ENCODE measurements at regions not wholly inside any gene's neighbourhood (a gene's known extent, or its start where the extent isn't known, plus 50 kb on each side); places are given as distances from the start of the nearest gene placed in this dataset.

DNA sequence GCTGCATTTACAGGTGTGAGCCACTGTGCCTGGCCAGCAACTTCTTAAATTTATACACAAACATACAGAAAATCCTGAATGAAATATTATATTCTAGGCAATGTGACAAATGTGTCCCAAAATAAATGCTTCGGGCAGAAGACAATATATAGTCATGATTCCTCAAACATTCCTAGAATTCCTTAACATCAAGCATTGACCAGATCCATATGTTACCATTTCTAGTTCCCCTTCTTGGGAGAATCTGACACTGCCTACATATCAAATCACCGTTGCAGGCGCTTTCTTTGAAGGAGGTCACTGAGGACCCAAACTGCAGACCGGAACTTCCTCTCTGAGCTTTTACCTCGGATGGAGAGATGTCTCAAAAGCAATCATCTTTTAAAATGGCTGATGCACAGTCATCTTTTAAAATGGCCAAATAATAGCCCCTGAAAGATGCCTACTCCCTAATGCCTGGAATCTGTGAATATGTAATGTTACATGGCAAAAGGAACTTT, 323.5 kb downstream of the PHF14 start:
- no peak for ATAC-seq
- TF ChIP-seq RARB (CRISPR knock-in tag; IDR thresholded peaks at IDR 0.05) (no peak), BACH2 (CRISPR knock-in tag; IDR thresholded peaks at IDR 0.05; ENCODE audit: borderline replicate concordance) (no peak), GLIS3 (CRISPR knock-in tag; IDR thresholded peaks at IDR 0.05) (no peak), ZNF8 (CRISPR knock-in tag; IDR thresholded peaks at IDR 0.05) (no peak), ZFP3 (CRISPR knock-in tag; IDR thresholded peaks at IDR 0.05) (no peak)
- TF ChIP-seq, protein P1, sequence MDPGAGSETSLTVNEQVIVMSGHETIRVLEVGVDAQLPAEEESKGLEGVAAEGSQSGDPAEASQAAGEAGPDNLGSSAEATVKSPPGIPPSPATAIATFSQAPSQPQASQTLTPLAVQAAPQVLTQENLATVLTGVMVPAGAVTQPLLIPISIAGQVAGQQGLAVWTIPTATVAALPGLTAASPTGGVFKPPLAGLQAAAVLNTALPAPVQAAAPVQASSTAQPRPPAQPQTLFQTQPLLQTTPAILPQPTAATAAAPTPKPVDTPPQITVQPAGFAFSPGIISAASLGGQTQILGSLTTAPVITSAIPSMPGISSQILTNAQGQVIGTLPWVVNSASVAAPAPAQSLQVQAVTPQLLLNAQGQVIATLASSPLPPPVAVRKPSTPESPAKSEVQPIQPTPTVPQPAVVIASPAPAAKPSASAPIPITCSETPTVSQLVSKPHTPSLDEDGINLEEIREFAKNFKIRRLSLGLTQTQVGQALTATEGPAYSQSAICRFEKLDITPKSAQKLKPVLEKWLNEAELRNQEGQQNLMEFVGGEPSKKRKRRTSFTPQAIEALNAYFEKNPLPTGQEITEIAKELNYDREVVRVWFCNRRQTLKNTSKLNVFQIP (CRISPR knock-in tag; IDR thresholded peaks at IDR 0.05; ENCODE audit: borderline replicate concordance, low read depth) = no peak
- TF ChIP-seq, protein P2, sequence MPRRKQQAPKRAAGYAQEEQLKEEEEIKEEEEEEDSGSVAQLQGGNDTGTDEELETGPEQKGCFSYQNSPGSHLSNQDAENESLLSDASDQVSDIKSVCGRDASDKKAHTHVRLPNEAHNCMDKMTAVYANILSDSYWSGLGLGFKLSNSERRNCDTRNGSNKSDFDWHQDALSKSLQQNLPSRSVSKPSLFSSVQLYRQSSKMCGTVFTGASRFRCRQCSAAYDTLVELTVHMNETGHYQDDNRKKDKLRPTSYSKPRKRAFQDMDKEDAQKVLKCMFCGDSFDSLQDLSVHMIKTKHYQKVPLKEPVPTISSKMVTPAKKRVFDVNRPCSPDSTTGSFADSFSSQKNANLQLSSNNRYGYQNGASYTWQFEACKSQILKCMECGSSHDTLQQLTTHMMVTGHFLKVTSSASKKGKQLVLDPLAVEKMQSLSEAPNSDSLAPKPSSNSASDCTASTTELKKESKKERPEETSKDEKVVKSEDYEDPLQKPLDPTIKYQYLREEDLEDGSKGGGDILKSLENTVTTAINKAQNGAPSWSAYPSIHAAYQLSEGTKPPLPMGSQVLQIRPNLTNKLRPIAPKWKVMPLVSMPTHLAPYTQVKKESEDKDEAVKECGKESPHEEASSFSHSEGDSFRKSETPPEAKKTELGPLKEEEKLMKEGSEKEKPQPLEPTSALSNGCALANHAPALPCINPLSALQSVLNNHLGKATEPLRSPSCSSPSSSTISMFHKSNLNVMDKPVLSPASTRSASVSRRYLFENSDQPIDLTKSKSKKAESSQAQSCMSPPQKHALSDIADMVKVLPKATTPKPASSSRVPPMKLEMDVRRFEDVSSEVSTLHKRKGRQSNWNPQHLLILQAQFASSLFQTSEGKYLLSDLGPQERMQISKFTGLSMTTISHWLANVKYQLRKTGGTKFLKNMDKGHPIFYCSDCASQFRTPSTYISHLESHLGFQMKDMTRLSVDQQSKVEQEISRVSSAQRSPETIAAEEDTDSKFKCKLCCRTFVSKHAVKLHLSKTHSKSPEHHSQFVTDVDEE (CRISPR knock-in tag; IDR thresholded peaks at IDR 0.05) = no peak
- TF ChIP-seq, protein P3, sequence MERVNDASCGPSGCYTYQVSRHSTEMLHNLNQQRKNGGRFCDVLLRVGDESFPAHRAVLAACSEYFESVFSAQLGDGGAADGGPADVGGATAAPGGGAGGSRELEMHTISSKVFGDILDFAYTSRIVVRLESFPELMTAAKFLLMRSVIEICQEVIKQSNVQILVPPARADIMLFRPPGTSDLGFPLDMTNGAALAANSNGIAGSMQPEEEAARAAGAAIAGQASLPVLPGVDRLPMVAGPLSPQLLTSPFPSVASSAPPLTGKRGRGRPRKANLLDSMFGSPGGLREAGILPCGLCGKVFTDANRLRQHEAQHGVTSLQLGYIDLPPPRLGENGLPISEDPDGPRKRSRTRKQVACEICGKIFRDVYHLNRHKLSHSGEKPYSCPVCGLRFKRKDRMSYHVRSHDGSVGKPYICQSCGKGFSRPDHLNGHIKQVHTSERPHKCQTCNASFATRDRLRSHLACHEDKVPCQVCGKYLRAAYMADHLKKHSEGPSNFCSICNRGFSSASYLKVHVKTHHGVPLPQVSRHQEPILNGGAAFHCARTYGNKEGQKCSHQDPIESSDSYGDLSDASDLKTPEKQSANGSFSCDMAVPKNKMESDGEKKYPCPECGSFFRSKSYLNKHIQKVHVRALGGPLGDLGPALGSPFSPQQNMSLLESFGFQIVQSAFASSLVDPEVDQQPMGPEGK (CRISPR knock-in tag; IDR thresholded peaks at IDR 0.05; ENCODE audit: borderline replicate concordance) = no peak

DNA sequence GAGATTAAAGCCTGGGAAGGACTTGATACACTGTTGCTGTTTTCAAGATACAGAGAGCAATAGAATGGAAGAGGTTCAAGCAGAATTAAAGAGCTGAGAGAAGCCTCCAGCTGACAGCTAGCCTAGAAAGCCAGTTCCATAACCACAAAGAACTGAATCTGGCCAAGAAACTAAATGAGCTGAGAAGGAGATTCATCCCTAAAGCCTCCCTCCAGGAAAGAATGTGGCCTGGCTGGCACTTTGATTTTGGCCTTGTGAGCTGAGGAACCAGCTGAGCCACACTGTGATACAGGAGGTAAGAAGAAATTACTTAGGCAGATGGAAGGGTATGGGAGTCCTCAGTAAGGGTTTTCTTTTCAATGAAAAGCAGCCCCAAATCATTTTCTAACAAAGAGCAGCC, 324.1 kb downstream of the PHF14 start:
- ATAC-seq = no peak

DNA sequence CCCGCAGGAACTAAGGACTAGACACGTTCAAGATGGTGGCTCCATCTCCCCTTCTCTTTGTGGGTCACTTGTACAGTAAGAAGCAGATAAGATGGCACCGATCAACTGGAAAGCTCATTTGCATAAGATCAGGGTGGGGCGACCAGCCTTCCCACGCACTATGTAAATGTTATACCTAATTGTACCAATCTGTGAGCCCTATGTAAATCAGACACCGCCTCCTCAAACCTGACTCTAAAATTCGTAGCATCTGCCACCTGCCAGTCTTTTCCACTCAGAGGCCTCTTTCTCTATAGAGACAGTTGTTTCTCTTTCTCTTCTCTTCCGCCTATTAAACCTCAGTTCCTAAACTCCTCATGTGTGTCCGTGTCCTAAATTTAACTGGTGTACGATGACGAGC, 324.5 kb downstream of the PHF14 start:
- ATAC-seq = no peak
- TF ChIP-seq ZNF70 (CRISPR knock-in tag; IDR thresholded peaks at IDR 0.05) = no peak
- TF ChIP-seq, protein P4, sequence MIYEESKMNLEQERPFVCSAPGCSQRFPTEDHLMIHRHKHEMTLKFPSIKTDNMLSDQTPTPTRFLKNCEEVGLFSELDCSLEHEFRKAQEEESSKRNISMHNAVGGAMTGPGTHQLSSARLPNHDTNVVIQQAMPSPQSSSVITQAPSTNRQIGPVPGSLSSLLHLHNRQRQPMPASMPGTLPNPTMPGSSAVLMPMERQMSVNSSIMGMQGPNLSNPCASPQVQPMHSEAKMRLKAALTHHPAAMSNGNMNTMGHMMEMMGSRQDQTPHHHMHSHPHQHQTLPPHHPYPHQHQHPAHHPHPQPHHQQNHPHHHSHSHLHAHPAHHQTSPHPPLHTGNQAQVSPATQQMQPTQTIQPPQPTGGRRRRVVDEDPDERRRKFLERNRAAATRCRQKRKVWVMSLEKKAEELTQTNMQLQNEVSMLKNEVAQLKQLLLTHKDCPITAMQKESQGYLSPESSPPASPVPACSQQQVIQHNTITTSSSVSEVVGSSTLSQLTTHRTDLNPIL (CRISPR knock-in tag; IDR thresholded peaks at IDR 0.05; ENCODE audit: low read depth) = no peak
- no peak for TF ChIP-seq PPARA (CRISPR knock-in tag; IDR thresholded peaks at IDR 0.05; ENCODE audit: borderline replicate concordance)
- TF ChIP-seq, protein P2 (CRISPR knock-in tag; IDR thresholded peaks at IDR 0.05) = no peak
- no peak for TF ChIP-seq ZC3H10 (CRISPR knock-in tag; IDR thresholded peaks at IDR 0.05)
- TF ChIP-seq TOX (CRISPR knock-in tag; IDR thresholded peaks at IDR 0.05; ENCODE audit: borderline replicate concordance) = no peak

More for the DNA sequence above, 324.1 kb downstream of the PHF14 start:
- TF ChIP-seq RARB (CRISPR knock-in tag; IDR thresholded peaks at IDR 0.05) = no peak
- no peak for TF ChIP-seq TOX (CRISPR knock-in tag; IDR thresholded peaks at IDR 0.05; ENCODE audit: borderline replicate concordance)
- TF ChIP-seq, protein P4 (CRISPR knock-in tag; IDR thresholded peaks at IDR 0.05; ENCODE audit: low read depth) = no peak
- TF ChIP-seq, protein P2 (CRISPR knock-in tag; IDR thresholded peaks at IDR 0.05) = no peak
- TF ChIP-seq, protein P5, sequence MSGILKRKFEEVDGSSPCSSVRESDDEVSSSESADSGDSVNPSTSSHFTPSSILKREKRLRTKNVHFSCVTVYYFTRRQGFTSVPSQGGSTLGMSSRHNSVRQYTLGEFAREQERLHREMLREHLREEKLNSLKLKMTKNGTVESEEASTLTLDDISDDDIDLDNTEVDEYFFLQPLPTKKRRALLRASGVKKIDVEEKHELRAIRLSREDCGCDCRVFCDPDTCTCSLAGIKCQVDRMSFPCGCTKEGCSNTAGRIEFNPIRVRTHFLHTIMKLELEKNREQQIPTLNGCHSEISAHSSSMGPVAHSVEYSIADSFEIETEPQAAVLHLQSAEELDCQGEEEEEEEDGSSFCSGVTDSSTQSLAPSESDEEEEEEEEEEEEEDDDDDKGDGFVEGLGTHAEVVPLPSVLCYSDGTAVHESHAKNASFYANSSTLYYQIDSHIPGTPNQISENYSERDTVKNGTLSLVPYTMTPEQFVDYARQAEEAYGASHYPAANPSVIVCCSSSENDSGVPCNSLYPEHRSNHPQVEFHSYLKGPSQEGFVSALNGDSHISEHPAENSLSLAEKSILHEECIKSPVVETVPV (CRISPR knock-in tag; IDR thresholded peaks at IDR 0.05) = no peak
- TF ChIP-seq ZNF565 (CRISPR knock-in tag; conservative IDR thresholded peaks at IDR 0.05; ENCODE audit: low read depth) = no peak
- no peak for TF ChIP-seq CSDC2 (CRISPR knock-in tag; IDR thresholded peaks at IDR 0.05)
- no peak for TF ChIP-seq ZNF8 (CRISPR knock-in tag; IDR thresholded peaks at IDR 0.05)
- TF ChIP-seq ESRRG (CRISPR knock-in tag; IDR thresholded peaks at IDR 0.05) = no peak
- no peak for TF ChIP-seq GLIS3 (CRISPR knock-in tag; IDR thresholded peaks at IDR 0.05)

Data from SK-N-SH treated with all-trans-retinoic acid at 6 μM for 48 hours (cell line).